AG09309 (cell line): ENCODE measurements at regions not wholly inside any gene's neighbourhood (a gene's known extent, or its start where the extent isn't known, plus 50 kb on each side); places are given as distances from the start of the nearest gene placed in this dataset.

Experiments used
- DNase-seq: peaks from one replicate; pipeline ENCODE4 v3.0.0-alpha.2; 2010; ENCODE audit warnings: low read depth
- H3K4me3 ChIP-seq: 2 replicates; pipeline ENCODE4 v1.5.1; 2011; ENCODE audit warnings: mild to moderate bottlenecking, low read depth, low read length, moderate library complexity; ENCODE audit not compliant: control insufficient read depth
- CTCF ChIP-seq: IDR thresholded peaks from 2 replicates; pipeline ENCODE4 v1.5.1; 2011; ENCODE audit warnings: mild to moderate bottlenecking, low read depth, low read length, inconsistent platforms; ENCODE audit not compliant: insufficient read depth, control insufficient read depth; ENCODE audit errors: missing control alignments

GRCh38 chr2:32894119-32894728 is 52.5 kb upstream of the LTBP1 start:
- H3K4me3 ChIP-seq: no peak overlapping the region
- no peak for TF ChIP-seq CTCF
- DNase-seq: no peak

GRCh38 chr2:32895424-32895823 is 51.3 kb upstream of the LTBP1 start:
- no peak overlapping the region for H3K4me3 ChIP-seq
- TF ChIP-seq CTCF: no peak
- no peak for DNase-seq
